ENCODE measurements at regions not wholly inside any gene's neighbourhood (a gene's known extent, or its start where the extent isn't known, plus 50 kb on each side); places are given as distances from the start of the nearest gene placed in this dataset.

GRCh38 chr2:145028101-145028920, 508.4 kb upstream of the ZEB2 start:
- TF ChIP-seq, protein P1, sequence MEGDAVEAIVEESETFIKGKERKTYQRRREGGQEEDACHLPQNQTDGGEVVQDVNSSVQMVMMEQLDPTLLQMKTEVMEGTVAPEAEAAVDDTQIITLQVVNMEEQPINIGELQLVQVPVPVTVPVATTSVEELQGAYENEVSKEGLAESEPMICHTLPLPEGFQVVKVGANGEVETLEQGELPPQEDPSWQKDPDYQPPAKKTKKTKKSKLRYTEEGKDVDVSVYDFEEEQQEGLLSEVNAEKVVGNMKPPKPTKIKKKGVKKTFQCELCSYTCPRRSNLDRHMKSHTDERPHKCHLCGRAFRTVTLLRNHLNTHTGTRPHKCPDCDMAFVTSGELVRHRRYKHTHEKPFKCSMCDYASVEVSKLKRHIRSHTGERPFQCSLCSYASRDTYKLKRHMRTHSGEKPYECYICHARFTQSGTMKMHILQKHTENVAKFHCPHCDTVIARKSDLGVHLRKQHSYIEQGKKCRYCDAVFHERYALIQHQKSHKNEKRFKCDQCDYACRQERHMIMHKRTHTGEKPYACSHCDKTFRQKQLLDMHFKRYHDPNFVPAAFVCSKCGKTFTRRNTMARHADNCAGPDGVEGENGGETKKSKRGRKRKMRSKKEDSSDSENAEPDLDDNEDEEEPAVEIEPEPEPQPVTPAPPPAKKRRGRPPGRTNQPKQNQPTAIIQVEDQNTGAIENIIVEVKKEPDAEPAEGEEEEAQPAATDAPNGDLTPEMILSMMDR (IDR thresholded peaks at IDR 0.05; ENCODE audit: insufficient read depth, low read depth, low read length) = no peak
- TF ChIP-seq EZH2 (IDR thresholded peaks at IDR 0.05; ENCODE audit: insufficient read depth, low read length) = no peak

Data from astrocyte (in vitro differentiated cells and primary cell).